ENCODE measurements at regions not wholly inside any gene's neighbourhood (a gene's known extent, or its start where the extent isn't known, plus 50 kb on each side); places are given as distances from the start of the nearest gene placed in this dataset.

DNA sequence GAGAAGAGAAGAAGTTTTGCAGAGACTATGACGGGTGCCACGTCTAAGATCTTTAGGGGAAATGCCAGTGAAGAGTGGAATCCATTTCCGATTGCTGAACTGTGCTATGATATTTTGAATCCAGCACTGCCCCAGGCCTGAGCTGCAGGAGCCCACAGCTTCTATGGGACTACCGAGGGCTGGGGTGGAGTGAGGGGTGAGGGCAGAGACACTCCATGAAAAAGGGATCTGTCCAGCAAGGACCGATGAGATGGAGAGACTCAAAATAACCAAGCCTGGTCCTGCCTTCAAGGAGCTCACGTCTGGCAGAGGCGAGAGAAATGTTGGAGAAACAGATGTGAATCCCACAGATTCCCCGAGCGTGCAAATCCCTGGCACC is 79.8 kb upstream of the MEF2A start:
- TF ChIP-seq, protein P1, sequence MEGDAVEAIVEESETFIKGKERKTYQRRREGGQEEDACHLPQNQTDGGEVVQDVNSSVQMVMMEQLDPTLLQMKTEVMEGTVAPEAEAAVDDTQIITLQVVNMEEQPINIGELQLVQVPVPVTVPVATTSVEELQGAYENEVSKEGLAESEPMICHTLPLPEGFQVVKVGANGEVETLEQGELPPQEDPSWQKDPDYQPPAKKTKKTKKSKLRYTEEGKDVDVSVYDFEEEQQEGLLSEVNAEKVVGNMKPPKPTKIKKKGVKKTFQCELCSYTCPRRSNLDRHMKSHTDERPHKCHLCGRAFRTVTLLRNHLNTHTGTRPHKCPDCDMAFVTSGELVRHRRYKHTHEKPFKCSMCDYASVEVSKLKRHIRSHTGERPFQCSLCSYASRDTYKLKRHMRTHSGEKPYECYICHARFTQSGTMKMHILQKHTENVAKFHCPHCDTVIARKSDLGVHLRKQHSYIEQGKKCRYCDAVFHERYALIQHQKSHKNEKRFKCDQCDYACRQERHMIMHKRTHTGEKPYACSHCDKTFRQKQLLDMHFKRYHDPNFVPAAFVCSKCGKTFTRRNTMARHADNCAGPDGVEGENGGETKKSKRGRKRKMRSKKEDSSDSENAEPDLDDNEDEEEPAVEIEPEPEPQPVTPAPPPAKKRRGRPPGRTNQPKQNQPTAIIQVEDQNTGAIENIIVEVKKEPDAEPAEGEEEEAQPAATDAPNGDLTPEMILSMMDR (IDR thresholded peaks at IDR 0.05), result no peak
- no peak for TF ChIP-seq POLR2AphosphoS5 (IDR thresholded peaks at IDR 0.05)
- no peak for TF ChIP-seq POLR2A (IDR thresholded peaks at IDR 0.05)
- TF ChIP-seq EP300 (IDR thresholded peaks at IDR 0.05), result no peak

Data from gastroesophageal sphincter (tissue), 3 donors.